Mesothelial cell of epicardium (in vitro differentiated cells): ENCODE measurements at regions not wholly inside any gene's neighbourhood (a gene's known extent, or its start where the extent isn't known, plus 50 kb on each side); places are given as distances from the start of the nearest gene placed in this dataset.

Experiments used
- DNase-seq, 2 experiments: peaks; one replicate each; pipeline ENCODE4 v3.0.0; 2021; ENCODE audit warnings: low spot score in 2 of 2; ENCODE audit not compliant: unreplicated experiment in 2 of 2
- H3K27ac Mint-ChIP-seq: 2 replicates; pipeline ENCODE4 v1.8.0; 2021; ENCODE audit warnings: mixed read lengths
- H3K27me3 Mint-ChIP-seq: 2 replicates; pipeline ENCODE4 v1.8.0; 2021; ENCODE audit warnings: low read depth, mixed read lengths
- H3K36me3 Mint-ChIP-seq: 2 replicates; pipeline ENCODE4 v1.8.0; 2021; ENCODE audit warnings: mixed read lengths
- H3K4me1 Mint-ChIP-seq: 2 replicates; pipeline ENCODE4 v1.8.0; 2021; ENCODE audit warnings: mixed read lengths
- H3K4me3 Mint-ChIP-seq: 2 replicates; pipeline ENCODE4 v1.8.0; 2021; ENCODE audit warnings: mild to moderate bottlenecking, moderate library complexity, mixed read lengths
- H3K9me3 Mint-ChIP-seq: 2 replicates; pipeline ENCODE4 v1.8.0; 2021; ENCODE audit warnings: mixed read lengths
- TF ChIP-seq, protein P1 (sequence below): fragments of 200-600 bp; sonication (generic); IDR thresholded peaks from one replicate; pipeline ENCODE4 v1.5.0; 2021; ENCODE audit warnings: antibody characterized with exemption; ENCODE audit not compliant: unreplicated experiment

DNA sequence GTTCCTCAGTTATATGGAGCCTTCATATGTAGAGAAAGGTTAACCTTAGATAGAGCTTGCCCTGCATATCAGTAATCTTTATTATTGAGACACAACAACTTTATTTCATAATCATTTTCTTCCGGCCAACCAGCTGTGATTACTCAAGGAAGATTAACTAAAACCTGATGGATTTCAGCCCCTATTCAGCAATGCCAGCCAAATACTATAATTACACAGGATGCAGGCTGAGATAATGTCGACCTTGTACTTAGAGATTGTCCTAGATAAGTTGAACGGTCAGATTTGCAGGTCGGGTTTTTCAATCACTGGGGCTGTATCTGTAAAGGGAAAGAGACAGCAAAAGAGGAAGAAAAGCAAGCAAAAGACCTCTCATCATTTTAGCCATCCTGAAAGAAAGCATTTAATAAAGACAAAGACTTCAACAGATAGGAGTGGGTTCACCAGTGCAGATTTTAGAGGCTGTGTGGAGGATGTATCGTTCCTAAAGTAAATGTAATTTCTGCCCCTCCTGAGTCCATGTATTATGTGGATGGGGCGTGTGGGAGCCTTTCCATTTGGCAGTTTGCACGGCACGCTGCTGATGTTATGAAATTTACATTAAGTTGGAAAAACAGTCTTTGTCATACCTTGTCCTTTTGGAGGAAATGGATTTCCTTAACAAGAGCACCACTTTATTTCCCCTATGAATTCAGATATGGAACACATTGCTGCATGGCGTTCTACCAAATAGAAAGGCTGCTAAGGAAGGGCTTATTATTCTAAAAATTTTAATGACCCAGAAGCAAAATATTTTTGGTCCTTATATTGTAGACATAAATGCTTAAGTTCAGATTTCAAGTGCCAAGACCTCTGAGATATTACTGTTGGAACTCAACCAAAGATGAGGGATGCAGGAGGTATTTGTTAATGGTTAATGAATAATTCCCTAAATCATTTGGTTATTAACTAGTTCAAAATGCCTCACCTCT lies 496.7 kb downstream of the SPRY1 start:
- DNase-seq = no peak
- Mint-ChIP-seq H3K9me3 (no peaks in the 10 kb centered on the region), H3K4me3 (no peak overlapping the region), H3K4me1 (peaks cover 39% of the 10 kb centered on the region), H3K27ac (peak overlapping the region; percentile 74), H3K27me3 (no peaks in the 10 kb centered on the region), H3K36me3 (no peaks in the 10 kb centered on the region)
- TF ChIP-seq, protein P1, sequence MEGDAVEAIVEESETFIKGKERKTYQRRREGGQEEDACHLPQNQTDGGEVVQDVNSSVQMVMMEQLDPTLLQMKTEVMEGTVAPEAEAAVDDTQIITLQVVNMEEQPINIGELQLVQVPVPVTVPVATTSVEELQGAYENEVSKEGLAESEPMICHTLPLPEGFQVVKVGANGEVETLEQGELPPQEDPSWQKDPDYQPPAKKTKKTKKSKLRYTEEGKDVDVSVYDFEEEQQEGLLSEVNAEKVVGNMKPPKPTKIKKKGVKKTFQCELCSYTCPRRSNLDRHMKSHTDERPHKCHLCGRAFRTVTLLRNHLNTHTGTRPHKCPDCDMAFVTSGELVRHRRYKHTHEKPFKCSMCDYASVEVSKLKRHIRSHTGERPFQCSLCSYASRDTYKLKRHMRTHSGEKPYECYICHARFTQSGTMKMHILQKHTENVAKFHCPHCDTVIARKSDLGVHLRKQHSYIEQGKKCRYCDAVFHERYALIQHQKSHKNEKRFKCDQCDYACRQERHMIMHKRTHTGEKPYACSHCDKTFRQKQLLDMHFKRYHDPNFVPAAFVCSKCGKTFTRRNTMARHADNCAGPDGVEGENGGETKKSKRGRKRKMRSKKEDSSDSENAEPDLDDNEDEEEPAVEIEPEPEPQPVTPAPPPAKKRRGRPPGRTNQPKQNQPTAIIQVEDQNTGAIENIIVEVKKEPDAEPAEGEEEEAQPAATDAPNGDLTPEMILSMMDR = no peak

DNA sequence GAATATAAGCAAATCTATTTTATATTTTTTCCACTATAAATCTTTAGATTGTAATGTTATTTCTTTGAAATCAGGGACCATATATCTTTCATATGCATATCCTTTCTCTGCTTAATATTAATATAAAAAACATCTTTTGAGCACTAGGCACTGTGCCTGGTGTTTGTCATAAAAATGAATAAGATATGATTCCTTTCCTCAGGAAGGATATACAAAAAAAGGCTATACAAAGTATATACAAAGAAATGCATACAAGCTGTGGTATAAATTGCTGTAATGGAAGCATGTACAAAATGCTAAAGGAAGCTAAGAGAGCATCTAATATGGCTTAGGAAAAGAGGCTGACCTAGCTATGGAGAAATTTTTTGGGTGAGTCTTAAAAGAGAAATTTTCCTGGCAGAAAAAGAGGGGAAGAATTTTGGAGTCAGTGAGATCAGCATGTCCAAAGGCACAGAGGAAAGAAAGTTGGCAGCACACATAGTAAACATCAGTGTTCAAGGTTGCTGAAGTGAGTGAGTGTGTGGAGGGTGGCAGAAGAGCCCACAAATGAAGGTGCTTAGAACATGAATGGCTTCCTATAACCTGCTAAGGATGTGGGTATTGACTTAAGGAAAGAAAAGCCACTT lies 500.0 kb downstream of the SPRY1 start:
- Mint-ChIP-seq H3K27me3 (no peaks in the 10 kb centered on the region), H3K27ac (no peak overlapping the region), H3K4me1 (peaks cover 26% of the 10 kb centered on the region), H3K9me3 (no peaks in the 10 kb centered on the region), H3K4me3 (no peak overlapping the region), H3K36me3 (no peaks in the 10 kb centered on the region)
- no peak for DNase-seq
- TF ChIP-seq, protein P1 = no peak

DNA sequence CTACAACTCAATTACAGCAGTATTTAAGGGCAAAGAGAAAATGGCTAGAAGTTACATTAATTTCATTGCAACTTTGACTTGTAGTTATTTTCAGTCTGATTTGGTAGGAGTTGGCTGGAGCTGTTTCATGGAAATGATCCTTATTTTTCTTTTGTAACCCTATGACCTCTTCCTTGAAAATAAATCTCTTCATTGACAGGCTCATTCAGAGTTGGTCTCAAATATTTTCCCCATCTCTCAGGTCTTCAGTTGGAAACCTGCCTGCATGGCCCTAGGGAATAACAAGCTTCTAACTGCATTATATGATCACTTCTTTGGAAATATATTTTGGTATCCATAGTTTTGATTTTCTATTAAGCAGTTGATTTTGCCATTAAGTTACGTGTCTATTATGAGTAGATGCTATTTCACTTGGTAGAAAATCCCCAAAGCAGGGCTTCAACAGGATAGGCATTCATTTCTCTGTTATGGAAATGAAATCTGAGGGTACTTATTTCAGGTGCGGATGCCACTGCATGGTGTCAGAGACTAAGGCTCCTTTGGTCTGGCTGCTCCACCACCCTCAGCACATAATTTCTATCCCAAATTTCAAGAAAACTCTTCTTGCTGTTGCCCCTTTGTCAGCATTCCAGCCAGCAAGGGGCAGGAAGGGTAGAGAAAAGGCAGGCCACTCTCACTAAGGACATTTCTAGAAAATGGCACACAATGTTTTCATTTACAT lies 502.5 kb downstream of the SPRY1 start:
- Mint-ChIP-seq H3K27me3 (no peaks in the 10 kb centered on the region), H3K4me1 (peaks cover 5% of the 10 kb centered on the region), H3K27ac (no peak overlapping the region), H3K4me3 (no peak overlapping the region), H3K36me3 (no peaks in the 10 kb centered on the region), H3K9me3 (peaks cover 5% of the 10 kb centered on the region)
- no peak for DNase-seq
- TF ChIP-seq, protein P1 = no peak

DNA sequence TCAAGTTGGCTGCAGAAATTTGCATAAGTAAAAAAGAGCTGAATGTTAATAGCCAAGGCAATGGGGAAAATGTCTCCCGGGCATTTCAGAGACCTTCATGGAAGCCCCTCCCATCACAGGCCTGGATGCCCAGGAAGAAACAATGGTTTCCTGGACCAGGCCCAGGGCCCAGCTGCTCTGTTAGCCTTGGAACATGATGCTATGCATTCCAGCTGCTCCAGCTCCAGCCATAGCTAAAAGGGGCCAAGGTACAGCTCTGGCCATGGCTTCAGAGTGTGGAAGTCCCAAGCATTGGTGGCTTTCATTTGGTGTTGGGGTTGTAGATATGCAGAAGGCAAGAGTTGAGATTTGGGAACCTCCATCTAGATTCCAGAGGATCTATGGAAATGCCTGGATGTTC lies 508.3 kb downstream of the SPRY1 start:
- H3K4me1 Mint-ChIP-seq = no peaks in the 10 kb centered on the region
- no peak for DNase-seq
- H3K27ac Mint-ChIP-seq = no peak overlapping the region
- no peaks in the 10 kb centered on the region for H3K27me3 Mint-ChIP-seq
- TF ChIP-seq, protein P1 = no peak
- no peak overlapping the region for H3K4me3 Mint-ChIP-seq
- peaks cover 17% of the 10 kb centered on the region for H3K9me3 Mint-ChIP-seq
- H3K36me3 Mint-ChIP-seq = no peaks in the 10 kb centered on the region

DNA sequence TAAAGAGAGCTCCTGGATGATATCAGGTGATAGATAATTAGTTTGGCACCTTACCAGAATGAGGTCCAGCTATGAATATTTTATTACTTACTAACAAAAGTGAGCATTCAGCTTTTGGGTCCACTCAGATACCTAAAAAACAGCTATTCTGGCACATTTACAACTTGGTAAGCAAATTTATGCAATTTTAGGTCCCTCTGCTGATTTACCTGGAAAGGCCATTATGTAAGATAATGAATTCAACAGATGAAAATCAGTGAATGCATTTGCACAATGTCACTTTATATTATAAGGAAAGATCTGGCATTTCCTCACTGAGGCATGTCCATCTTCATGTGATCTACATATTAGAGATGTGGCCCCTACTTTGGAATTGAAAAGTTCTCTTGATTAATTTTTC lies 517.0 kb downstream of the SPRY1 start:
- TF ChIP-seq, protein P1 = no peak
- peaks cover 3% of the 10 kb centered on the region for H3K9me3 Mint-ChIP-seq
- H3K4me1 Mint-ChIP-seq = peaks cover 4% of the 10 kb centered on the region
- H3K36me3 Mint-ChIP-seq = no peaks in the 10 kb centered on the region
- H3K27ac Mint-ChIP-seq = no peak overlapping the region
- no peak overlapping the region for H3K4me3 Mint-ChIP-seq
- no peak for DNase-seq
- H3K27me3 Mint-ChIP-seq = no peaks in the 10 kb centered on the region
